ENCODE measurements at regions not wholly inside any gene's neighbourhood (a gene's known extent, or its start where the extent isn't known, plus 50 kb on each side); places are given as distances from the start of the nearest gene placed in this dataset.

- no peak overlapping the region for H3K4me3 ChIP-seq (ENCODE audit: low read depth, low read length)
- DNase-seq (ENCODE audit: low read depth) = no peak
- H3K27me3 ChIP-seq (ENCODE audit: control insufficient read depth, insufficient read depth, low read length) = no peaks in the 10 kb centered on the region
- H3K36me3 ChIP-seq (ENCODE audit: control insufficient read depth, insufficient read depth, low read length) = no peaks in the 10 kb centered on the region
- TF ChIP-seq CTCF (IDR thresholded peaks at IDR 0.05; ENCODE audit: insufficient read depth, low read length, poor library complexity, severe bottlenecking) = no peak
Measured at GRCh38 chr18:42576124-42576523, 539.4 kb downstream of the RIT2 start.

DNA sequence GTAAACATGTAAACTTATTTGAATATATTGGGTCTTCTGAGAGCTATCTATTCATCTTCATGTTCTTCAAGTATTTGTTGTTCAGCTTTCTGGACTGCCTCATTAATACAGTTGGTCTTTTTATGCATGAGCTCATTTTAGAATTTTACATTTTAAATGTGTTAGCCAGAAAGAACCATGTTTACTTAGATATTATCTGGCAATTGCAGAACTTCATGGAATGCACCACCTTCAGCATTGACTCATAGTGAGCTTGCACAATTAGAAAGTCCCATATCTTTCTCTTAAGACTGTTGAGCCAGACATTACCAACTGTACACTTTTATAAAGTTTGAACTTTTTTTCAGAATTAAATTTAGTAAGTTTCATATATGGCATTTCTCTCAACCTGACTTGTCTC is 536.7 kb downstream of the RIT2 start:
- DNase-seq (ENCODE audit: low read depth) = peak; percentile 19
- Histone ChIP-seq H3K4me3 (ENCODE audit: low read depth, low read length) (no peak overlapping the region), H3K36me3 (ENCODE audit: control insufficient read depth, insufficient read depth, low read length) (no peaks in the 10 kb centered on the region), H3K27me3 (ENCODE audit: control insufficient read depth, insufficient read depth, low read length) (no peaks in the 10 kb centered on the region)
- no peak for TF ChIP-seq CTCF (IDR thresholded peaks at IDR 0.05; ENCODE audit: insufficient read depth, low read length, poor library complexity, severe bottlenecking)

DNA sequence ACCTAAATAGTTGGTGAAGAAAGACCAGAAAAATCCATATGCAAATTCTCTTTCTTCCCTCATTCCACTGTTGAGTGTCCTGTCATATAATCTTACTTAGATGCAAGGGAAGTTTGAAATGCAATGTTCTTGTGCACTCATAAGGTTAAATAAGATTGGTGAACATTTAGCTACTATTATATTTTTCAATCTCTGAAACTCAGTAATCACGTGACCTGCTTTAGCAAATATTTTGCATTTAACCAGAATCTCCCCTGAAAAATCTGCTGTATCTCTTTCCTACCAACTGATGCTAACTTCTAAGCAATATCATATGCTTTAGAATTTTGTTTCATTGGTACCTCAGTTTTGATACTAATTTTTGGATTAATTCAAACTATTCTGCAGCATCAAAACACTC is 533.2 kb downstream of the RIT2 start:
- no peak for TF ChIP-seq CTCF (IDR thresholded peaks at IDR 0.05; ENCODE audit: insufficient read depth, low read length, poor library complexity, severe bottlenecking)
- H3K4me3 ChIP-seq (ENCODE audit: low read depth, low read length) = no peak overlapping the region
- no peak for DNase-seq (ENCODE audit: low read depth)

GRCh38 chr18:42583283-42583731 is 532.2 kb downstream of the RIT2 start:
- no peaks in the 10 kb centered on the region for H3K36me3 ChIP-seq (ENCODE audit: control insufficient read depth, insufficient read depth, low read length)
- no peaks in the 10 kb centered on the region for H3K27me3 ChIP-seq (ENCODE audit: control insufficient read depth, insufficient read depth, low read length)
- TF ChIP-seq CTCF (IDR thresholded peaks at IDR 0.05; ENCODE audit: insufficient read depth, low read length, poor library complexity, severe bottlenecking) = no peak
- DNase-seq (ENCODE audit: low read depth) = peak; percentile 62
- no peak overlapping the region for H3K4me3 ChIP-seq (ENCODE audit: low read depth, low read length)

More for the DNA sequence above, 533.2 kb downstream of the RIT2 start:
- Histone ChIP-seq H3K27me3 (ENCODE audit: control insufficient read depth, insufficient read depth, low read length) (no peaks in the 10 kb centered on the region), H3K36me3 (ENCODE audit: control insufficient read depth, insufficient read depth, low read length) (no peaks in the 10 kb centered on the region)

- DNase-seq (ENCODE audit: low read depth) = peak; percentile 10
- H3K27me3 ChIP-seq (ENCODE audit: control insufficient read depth, insufficient read depth, low read length) = no peaks in the 10 kb centered on the region
- H3K36me3 ChIP-seq (ENCODE audit: control insufficient read depth, insufficient read depth, low read length) = no peaks in the 10 kb centered on the region
- no peak overlapping the region for H3K4me3 ChIP-seq (ENCODE audit: low read depth, low read length)
- TF ChIP-seq CTCF (IDR thresholded peaks at IDR 0.05; ENCODE audit: insufficient read depth, low read length, poor library complexity, severe bottlenecking) = no peak
Measured at GRCh38 chr18:42586601-42587000, 528.9 kb downstream of the RIT2 start.

GRCh38 chr18:42588786-42589185 is 526.7 kb downstream of the RIT2 start:
- Histone ChIP-seq H3K4me3 (ENCODE audit: low read depth, low read length) (no peak overlapping the region), H3K36me3 (ENCODE audit: control insufficient read depth, insufficient read depth, low read length) (no peaks in the 10 kb centered on the region), H3K27me3 (ENCODE audit: control insufficient read depth, insufficient read depth, low read length) (no peaks in the 10 kb centered on the region)
- DNase-seq (ENCODE audit: low read depth) = no peak
- TF ChIP-seq CTCF (IDR thresholded peaks at IDR 0.05; ENCODE audit: insufficient read depth, low read length, poor library complexity, severe bottlenecking) = no peak
